ENCODE measurements at regions not wholly inside any gene's neighbourhood (a gene's known extent, or its start where the extent isn't known, plus 50 kb on each side); places are given as distances from the start of the nearest gene placed in this dataset.

DNA sequence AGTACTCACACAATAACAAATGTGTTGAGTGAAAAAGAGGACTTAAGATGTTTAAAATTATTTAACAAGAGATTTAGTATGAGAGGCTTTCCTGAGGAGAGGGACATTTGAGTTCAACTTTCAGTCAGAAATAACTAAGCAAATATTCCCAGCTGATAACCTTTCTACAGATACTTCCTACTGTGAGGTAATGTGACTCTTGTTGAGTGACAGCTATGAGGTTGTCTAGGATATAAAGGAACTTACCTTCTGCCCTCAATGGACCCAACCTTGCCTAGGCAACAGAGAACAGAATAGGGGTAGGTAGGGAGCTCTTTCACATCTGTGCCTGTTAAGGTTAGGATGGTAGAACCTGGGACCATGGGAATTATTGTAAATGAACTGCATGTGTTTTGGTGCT, 54.7 kb downstream of the GLUD2 start:
- H3K27me3 ChIP-seq, result no peaks in the 10 kb centered on the region
- no peaks in the 10 kb centered on the region for H3K79me2 ChIP-seq
- H3K4me3 ChIP-seq, result no peak overlapping the region
- no peaks in the 10 kb centered on the region for H3K4me1 ChIP-seq (ENCODE audit: insufficient read depth)
- no peaks in the 10 kb centered on the region for H3K9me3 ChIP-seq (ENCODE audit: low read depth)
- H3K4me2 ChIP-seq, result no peak overlapping the region
- TF ChIP-seq, protein P1, sequence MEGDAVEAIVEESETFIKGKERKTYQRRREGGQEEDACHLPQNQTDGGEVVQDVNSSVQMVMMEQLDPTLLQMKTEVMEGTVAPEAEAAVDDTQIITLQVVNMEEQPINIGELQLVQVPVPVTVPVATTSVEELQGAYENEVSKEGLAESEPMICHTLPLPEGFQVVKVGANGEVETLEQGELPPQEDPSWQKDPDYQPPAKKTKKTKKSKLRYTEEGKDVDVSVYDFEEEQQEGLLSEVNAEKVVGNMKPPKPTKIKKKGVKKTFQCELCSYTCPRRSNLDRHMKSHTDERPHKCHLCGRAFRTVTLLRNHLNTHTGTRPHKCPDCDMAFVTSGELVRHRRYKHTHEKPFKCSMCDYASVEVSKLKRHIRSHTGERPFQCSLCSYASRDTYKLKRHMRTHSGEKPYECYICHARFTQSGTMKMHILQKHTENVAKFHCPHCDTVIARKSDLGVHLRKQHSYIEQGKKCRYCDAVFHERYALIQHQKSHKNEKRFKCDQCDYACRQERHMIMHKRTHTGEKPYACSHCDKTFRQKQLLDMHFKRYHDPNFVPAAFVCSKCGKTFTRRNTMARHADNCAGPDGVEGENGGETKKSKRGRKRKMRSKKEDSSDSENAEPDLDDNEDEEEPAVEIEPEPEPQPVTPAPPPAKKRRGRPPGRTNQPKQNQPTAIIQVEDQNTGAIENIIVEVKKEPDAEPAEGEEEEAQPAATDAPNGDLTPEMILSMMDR (IDR thresholded peaks at IDR 0.05; ENCODE audit: poor library complexity), result no peak
- TF ChIP-seq EZH2phosphoT487 (IDR thresholded peaks at IDR 0.05; ENCODE audit: low read depth, severe bottlenecking, unreplicated experiment) (no peak), EZH2 (IDR thresholded peaks at IDR 0.05; ENCODE audit: borderline replicate concordance) (no peak)
- H3K9me2 ChIP-seq (replicated peaks; ENCODE audit: insufficient read depth), result no peaks in the 10 kb centered on the region
- no peaks in the 10 kb centered on the region for H4K20me1 ChIP-seq (ENCODE audit: insufficient read depth, poor library complexity, severe bottlenecking)
- H3K36me3 ChIP-seq (replicated peaks; ENCODE audit: insufficient read depth, low read depth), result no peaks in the 10 kb centered on the region
- no peak overlapping the region for H3K27ac ChIP-seq
- no peak overlapping the region for H2AFZ ChIP-seq
- no peak for DNase-seq (ENCODE audit: low spot score)

DNA sequence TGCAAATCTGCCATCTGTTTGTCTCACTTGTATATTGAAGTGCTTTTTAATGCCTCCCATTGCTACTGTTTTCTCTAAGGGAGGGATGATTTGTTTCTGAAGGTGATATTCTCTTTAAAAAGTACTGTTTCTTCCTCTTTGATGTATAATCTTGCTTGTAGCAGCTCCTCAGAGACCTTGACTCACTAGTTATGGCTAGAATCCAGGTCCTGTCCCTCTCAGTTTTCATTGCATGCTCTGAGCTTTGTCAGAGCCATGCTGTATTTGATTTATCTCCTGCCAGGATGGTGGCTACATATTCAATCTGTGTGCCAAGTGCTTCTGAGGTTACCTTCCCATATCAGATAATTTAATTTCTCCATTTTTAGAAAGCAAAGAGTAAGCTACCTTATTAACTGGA, 56.0 kb downstream of the GLUD2 start:
- H3K9me3 ChIP-seq (ENCODE audit: low read depth), result no peaks in the 10 kb centered on the region
- H3K27me3 ChIP-seq, result no peaks in the 10 kb centered on the region
- H3K36me3 ChIP-seq (replicated peaks; ENCODE audit: insufficient read depth, low read depth), result no peaks in the 10 kb centered on the region
- H4K20me1 ChIP-seq (ENCODE audit: insufficient read depth, poor library complexity, severe bottlenecking), result no peaks in the 10 kb centered on the region
- H3K79me2 ChIP-seq, result no peaks in the 10 kb centered on the region
- TF ChIP-seq EZH2phosphoT487 (IDR thresholded peaks at IDR 0.05; ENCODE audit: low read depth, severe bottlenecking, unreplicated experiment), result no peak
- TF ChIP-seq, protein P1 (IDR thresholded peaks at IDR 0.05; ENCODE audit: poor library complexity), result no peak
- TF ChIP-seq EZH2 (IDR thresholded peaks at IDR 0.05; ENCODE audit: borderline replicate concordance), result no peak
- H3K4me1 ChIP-seq (ENCODE audit: insufficient read depth), result no peaks in the 10 kb centered on the region
- no peak overlapping the region for H3K4me3 ChIP-seq
- H3K4me2 ChIP-seq, result no peak overlapping the region
- H3K9me2 ChIP-seq (replicated peaks; ENCODE audit: insufficient read depth), result no peaks in the 10 kb centered on the region
- no peak overlapping the region for H2AFZ ChIP-seq
- no peak overlapping the region for H3K27ac ChIP-seq
- DNase-seq (ENCODE audit: low spot score), result no peak

DNA sequence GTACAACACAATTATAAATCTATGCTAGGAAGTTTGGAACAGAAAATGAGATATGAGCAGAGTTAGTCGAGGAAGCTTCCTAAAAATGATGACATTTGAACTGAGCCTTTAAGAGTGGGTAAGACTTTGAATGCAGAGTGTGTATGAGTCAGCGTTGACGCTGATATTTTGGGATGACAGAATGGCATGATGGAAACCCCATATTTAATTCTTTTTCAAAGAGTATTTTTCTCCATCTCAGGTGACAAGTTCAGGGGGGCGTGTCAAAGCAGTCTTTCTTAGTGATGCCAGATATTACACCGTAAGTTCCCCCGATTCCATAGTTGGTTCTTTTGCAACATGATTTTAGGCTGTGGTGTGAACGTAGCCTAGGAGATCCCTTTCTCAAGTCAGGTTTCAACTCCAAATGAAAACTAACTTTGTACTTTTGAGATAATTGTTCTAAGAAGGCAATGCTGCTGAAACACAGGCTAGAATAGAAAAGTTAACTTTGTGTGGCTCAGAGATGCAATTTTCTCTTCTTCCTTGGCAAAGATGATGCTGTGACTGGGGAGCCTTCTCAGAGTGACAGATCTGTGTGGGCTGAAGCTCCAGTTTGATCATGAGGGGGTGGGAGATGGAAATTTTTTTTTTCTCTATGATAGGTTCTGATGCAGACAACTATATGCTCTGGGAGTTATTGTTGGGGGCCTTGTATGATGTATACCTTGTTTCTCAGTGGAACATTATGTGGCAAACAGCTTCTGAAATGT, 59.2 kb downstream of the GLUD2 start:
- DNase-seq (ENCODE audit: low spot score), result no peak
- no peak overlapping the region for H3K27ac ChIP-seq
- H3K4me2 ChIP-seq, result no peak overlapping the region
- no peaks in the 10 kb centered on the region for H3K9me3 ChIP-seq (ENCODE audit: low read depth)
- WGBS (ENCODE audit: low lambda C conversion rate, missing lambda C conversion rate), result 77% methylated on average over 7 of the region's 7 CpGs
- TF ChIP-seq EZH2 (IDR thresholded peaks at IDR 0.05; ENCODE audit: borderline replicate concordance) (no peak), EZH2phosphoT487 (IDR thresholded peaks at IDR 0.05; ENCODE audit: low read depth, severe bottlenecking, unreplicated experiment) (no peak)
- TF ChIP-seq, protein P1 (IDR thresholded peaks at IDR 0.05; ENCODE audit: poor library complexity), result no peak
- H3K4me1 ChIP-seq (ENCODE audit: insufficient read depth), result no peaks in the 10 kb centered on the region
- H3K4me3 ChIP-seq, result no peak overlapping the region
- no peaks in the 10 kb centered on the region for H3K79me2 ChIP-seq
- no peaks in the 10 kb centered on the region for H3K9me2 ChIP-seq (replicated peaks; ENCODE audit: insufficient read depth)
- H3K36me3 ChIP-seq (replicated peaks; ENCODE audit: insufficient read depth, low read depth), result no peaks in the 10 kb centered on the region
- no peaks in the 10 kb centered on the region for H4K20me1 ChIP-seq (ENCODE audit: insufficient read depth, poor library complexity, severe bottlenecking)
- H3K27me3 ChIP-seq, result no peaks in the 10 kb centered on the region
- no peak overlapping the region for H2AFZ ChIP-seq

Measured in hepatocyte (in vitro differentiated cells).